NB4 (cell line): ENCODE measurements at regions not wholly inside any gene's neighbourhood (a gene's known extent, or its start where the extent isn't known, plus 50 kb on each side); places are given as distances from the start of the nearest gene placed in this dataset.

ENCODE experiments used
- CTCF ChIP-seq: IDR thresholded peaks from one replicate; pipeline ENCODE4 v1.5.1; 2012; ENCODE audit warnings: low read depth, low read length
- MAX ChIP-seq: IDR thresholded peaks from 2 replicates; pipeline ENCODE4 v1.6.1; 2011; ENCODE audit warnings: low read depth, low read length
- MYC ChIP-seq: IDR thresholded peaks from 2 replicates; pipeline ENCODE4 v1.6.1; 2011; ENCODE audit warnings: low read depth, low read length
- POLR2A ChIP-seq: IDR thresholded peaks from 2 replicates; pipeline ENCODE4 v1.6.1; 2011; ENCODE audit warnings: mild to moderate bottlenecking; ENCODE audit not compliant: insufficient read length; ENCODE audit errors: extremely low read depth

DNA sequence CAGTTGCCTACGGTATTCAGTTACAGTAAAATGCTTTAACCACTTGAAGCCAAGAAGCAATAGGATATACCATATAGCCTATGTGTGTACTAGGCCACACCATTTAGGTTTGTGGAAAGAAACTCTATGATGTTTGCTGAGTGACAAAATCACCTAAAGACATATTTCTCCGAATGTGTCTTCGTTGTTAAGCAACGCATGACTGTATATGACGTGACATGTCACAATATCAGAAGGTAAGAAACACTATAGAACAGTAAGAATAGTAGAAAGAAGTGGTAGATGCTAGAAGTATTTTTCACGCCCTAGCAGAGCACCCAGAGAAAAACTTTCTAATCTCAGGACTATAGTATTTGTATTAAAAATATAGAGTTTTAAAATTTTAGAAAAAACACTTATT is 1188.2 kb upstream of the B3GALT2 start:
- TF ChIP-seq CTCF (no peak), POLR2A (no peak), MAX (no peak), MYC (no peak)
